ENCODE measurements at regions not wholly inside any gene's neighbourhood (a gene's known extent, or its start where the extent isn't known, plus 50 kb on each side); places are given as distances from the start of the nearest gene placed in this dataset.

DNA sequence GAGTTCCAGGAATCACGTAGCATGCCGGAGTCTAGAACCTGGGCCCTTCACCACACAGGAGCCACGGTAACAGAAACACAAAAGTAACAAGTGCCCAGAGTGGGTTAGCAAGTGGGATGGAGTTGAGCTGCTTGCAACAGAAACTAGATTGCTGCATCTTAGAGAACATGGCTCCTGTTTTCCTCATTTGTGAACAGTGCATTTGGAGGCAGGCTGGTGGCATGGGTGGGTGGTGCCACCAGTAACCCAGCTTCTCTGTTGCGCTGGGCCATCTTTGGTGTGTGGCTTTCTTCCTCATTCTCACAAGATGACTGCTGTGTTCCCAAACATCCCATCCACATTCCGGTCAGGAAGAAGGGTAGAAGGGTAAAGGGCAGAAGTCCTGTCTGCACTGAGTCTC lies 95.5 kb downstream of the KATNIP start:
- H4K20me1 ChIP-seq (ENCODE audit: insufficient read depth, poor library complexity, severe bottlenecking): no peaks in the 10 kb centered on the region
- no peak overlapping the region for H3K27ac ChIP-seq
- no peaks in the 10 kb centered on the region for H3K9me3 ChIP-seq (ENCODE audit: low read depth)
- DNase-seq (ENCODE audit: low spot score): no peak
- H3K4me3 ChIP-seq: no peak overlapping the region
- no peaks in the 10 kb centered on the region for H3K9me2 ChIP-seq (replicated peaks; ENCODE audit: insufficient read depth)
- H3K27me3 ChIP-seq: no peaks in the 10 kb centered on the region
- no peak overlapping the region for H3K4me2 ChIP-seq
- H3K4me1 ChIP-seq (ENCODE audit: insufficient read depth): no peaks in the 10 kb centered on the region
- H3K79me2 ChIP-seq: no peaks in the 10 kb centered on the region
- no peaks in the 10 kb centered on the region for H3K36me3 ChIP-seq (replicated peaks; ENCODE audit: insufficient read depth, low read depth)
- H2AFZ ChIP-seq: no peak overlapping the region
- TF ChIP-seq EZH2 (IDR thresholded peaks at IDR 0.05; ENCODE audit: borderline replicate concordance): no peak
- TF ChIP-seq, protein P1, sequence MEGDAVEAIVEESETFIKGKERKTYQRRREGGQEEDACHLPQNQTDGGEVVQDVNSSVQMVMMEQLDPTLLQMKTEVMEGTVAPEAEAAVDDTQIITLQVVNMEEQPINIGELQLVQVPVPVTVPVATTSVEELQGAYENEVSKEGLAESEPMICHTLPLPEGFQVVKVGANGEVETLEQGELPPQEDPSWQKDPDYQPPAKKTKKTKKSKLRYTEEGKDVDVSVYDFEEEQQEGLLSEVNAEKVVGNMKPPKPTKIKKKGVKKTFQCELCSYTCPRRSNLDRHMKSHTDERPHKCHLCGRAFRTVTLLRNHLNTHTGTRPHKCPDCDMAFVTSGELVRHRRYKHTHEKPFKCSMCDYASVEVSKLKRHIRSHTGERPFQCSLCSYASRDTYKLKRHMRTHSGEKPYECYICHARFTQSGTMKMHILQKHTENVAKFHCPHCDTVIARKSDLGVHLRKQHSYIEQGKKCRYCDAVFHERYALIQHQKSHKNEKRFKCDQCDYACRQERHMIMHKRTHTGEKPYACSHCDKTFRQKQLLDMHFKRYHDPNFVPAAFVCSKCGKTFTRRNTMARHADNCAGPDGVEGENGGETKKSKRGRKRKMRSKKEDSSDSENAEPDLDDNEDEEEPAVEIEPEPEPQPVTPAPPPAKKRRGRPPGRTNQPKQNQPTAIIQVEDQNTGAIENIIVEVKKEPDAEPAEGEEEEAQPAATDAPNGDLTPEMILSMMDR (IDR thresholded peaks at IDR 0.05; ENCODE audit: poor library complexity): no peak
- TF ChIP-seq EZH2phosphoT487 (IDR thresholded peaks at IDR 0.05; ENCODE audit: low read depth, severe bottlenecking, unreplicated experiment): no peak
- WGBS (ENCODE audit: low lambda C conversion rate, missing lambda C conversion rate): 100% methylated on average over 5 of the region's 5 CpGs

DNA sequence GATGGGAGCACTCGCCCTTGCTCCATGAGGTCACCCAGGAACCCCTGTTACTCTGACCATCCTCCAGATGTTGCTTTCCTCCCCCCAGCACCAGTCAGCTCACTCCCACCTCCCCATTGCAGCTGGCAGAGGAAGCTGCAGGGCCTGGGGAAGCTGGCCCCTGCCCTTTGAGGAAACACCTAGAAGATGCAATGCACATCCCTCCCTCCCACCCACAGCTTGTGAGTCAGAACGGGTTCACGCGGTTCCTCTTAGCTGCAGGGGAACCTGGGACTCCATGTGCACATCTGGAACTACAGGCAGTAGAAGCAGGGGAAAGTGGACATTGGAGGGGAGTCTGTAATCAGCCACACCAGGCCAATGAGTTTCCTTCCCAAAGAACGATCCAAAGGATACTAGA lies 96.9 kb downstream of the KATNIP start:
- no peak overlapping the region for H3K27ac ChIP-seq
- TF ChIP-seq EZH2 (IDR thresholded peaks at IDR 0.05; ENCODE audit: borderline replicate concordance): no peak
- TF ChIP-seq, protein P1 (IDR thresholded peaks at IDR 0.05; ENCODE audit: poor library complexity): no peak
- no peak for TF ChIP-seq EZH2phosphoT487 (IDR thresholded peaks at IDR 0.05; ENCODE audit: low read depth, severe bottlenecking, unreplicated experiment)
- H3K9me2 ChIP-seq (replicated peaks; ENCODE audit: insufficient read depth): no peaks in the 10 kb centered on the region
- 72% methylated on average over 5 of the region's 5 CpGs for WGBS (ENCODE audit: low lambda C conversion rate, missing lambda C conversion rate)
- H3K79me2 ChIP-seq: no peaks in the 10 kb centered on the region
- no peak overlapping the region for H3K4me3 ChIP-seq
- H3K4me1 ChIP-seq (ENCODE audit: insufficient read depth): no peaks in the 10 kb centered on the region
- H3K4me2 ChIP-seq: no peak overlapping the region
- H3K27me3 ChIP-seq: no peaks in the 10 kb centered on the region
- no peaks in the 10 kb centered on the region for H3K36me3 ChIP-seq (replicated peaks; ENCODE audit: insufficient read depth, low read depth)
- H4K20me1 ChIP-seq (ENCODE audit: insufficient read depth, poor library complexity, severe bottlenecking): no peaks in the 10 kb centered on the region
- no peaks in the 10 kb centered on the region for H3K9me3 ChIP-seq (ENCODE audit: low read depth)
- no peak for DNase-seq (ENCODE audit: low spot score)
- H2AFZ ChIP-seq: no peak overlapping the region

DNA sequence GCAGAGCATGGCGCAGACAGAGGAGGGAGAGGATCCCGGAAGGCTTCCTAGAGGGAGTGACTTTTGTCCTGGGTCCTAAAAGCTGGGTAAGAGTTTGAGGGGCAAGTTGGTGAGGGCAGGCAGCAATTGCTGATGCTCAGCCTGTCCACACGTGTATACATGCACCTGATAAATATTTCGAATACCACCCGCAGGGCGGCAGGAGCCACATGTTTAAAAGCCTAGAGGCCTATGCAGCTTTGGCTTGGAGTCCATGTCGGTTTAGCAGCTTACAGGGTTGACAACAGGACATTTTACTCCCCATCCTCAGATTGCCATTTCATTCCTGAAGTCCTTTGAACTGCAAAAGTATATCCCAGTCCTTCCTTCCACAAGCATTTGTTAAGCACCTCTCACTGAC lies 99.1 kb downstream of the KATNIP start:
- H3K9me2 ChIP-seq (replicated peaks; ENCODE audit: insufficient read depth): no peaks in the 10 kb centered on the region
- 87% methylated on average over 7 of the region's 7 CpGs for WGBS (ENCODE audit: low lambda C conversion rate, missing lambda C conversion rate)
- TF ChIP-seq, protein P1 (IDR thresholded peaks at IDR 0.05; ENCODE audit: poor library complexity): no peak
- TF ChIP-seq EZH2 (IDR thresholded peaks at IDR 0.05; ENCODE audit: borderline replicate concordance): no peak
- TF ChIP-seq EZH2phosphoT487 (IDR thresholded peaks at IDR 0.05; ENCODE audit: low read depth, severe bottlenecking, unreplicated experiment): no peak
- H3K27me3 ChIP-seq: no peaks in the 10 kb centered on the region
- DNase-seq (ENCODE audit: low spot score): no peak
- H3K27ac ChIP-seq: no peak overlapping the region
- no peak overlapping the region for H2AFZ ChIP-seq
- H3K4me1 ChIP-seq (ENCODE audit: insufficient read depth): no peaks in the 10 kb centered on the region
- H3K9me3 ChIP-seq (ENCODE audit: low read depth): no peaks in the 10 kb centered on the region
- H4K20me1 ChIP-seq (ENCODE audit: insufficient read depth, poor library complexity, severe bottlenecking): no peaks in the 10 kb centered on the region
- no peaks in the 10 kb centered on the region for H3K79me2 ChIP-seq
- no peaks in the 10 kb centered on the region for H3K36me3 ChIP-seq (replicated peaks; ENCODE audit: insufficient read depth, low read depth)
- no peak overlapping the region for H3K4me3 ChIP-seq
- no peak overlapping the region for H3K4me2 ChIP-seq
